PC-3 (cell line): ENCODE measurements at regions not wholly inside any gene's neighbourhood (a gene's known extent, or its start where the extent isn't known, plus 50 kb on each side); places are given as distances from the start of the nearest gene placed in this dataset.
A peak's percentile ranks its signal among the peaks of the same experiment; 100 is the strongest.
"Not testable (repeated sequence)": the region's sequence is repeated elsewhere in the genome, so short reads cannot be mapped to it uniquely, and the experiment has no call there.

Experiments used
- ATAC-seq: fragments of 200-7000 bp; cut with Tn5 transposase; 2 replicates; pipeline ENCODE4 v1.9.1; 2020; ENCODE audit warnings: mild to moderate bottlenecking, moderate library complexity
- BruUV-seq: library from RNA; stranded (reverse); fragments of 400-500 nt; replicated peaks from 2 replicates; lab custom pipeline; 2021; lab: Mats Ljungman, UMichigan
- CTCF ChIA-PET: fragments of 300-600 bp; sonication (Branson Sonifier 250); formaldehyde crosslinking; loops from one replicate; lab custom pipeline; 2022; ENCODE audit warnings: antibody characterized with exemption; lab: Charles Lee
- POLR2A ChIA-PET: fragments of 300-600 bp; sonication (Branson Sonifier 250); formaldehyde crosslinking; loops from one replicate; lab custom pipeline; 2022; ENCODE audit warnings: antibody characterized with exemption; ENCODE audit not compliant: unreplicated experiment; lab: Charles Lee
- DNase-seq: peaks from one replicate; pipeline ENCODE4 v3.0.0-alpha.2; 2015
- H2AFZ ChIP-seq: fragments of 300-600 bp; sonication (generic); 2 replicates; pipeline ENCODE4 v1.6.0; 2016; ENCODE audit warnings: antibody characterized with exemption, low read length
- H3F3A ChIP-seq: fragments of 300-600 bp; sonication (generic); one replicate; pipeline ENCODE4 v1.6.0; 2017; ENCODE audit warnings: antibody characterized with exemption, low read length, control low read depth, mild to moderate bottlenecking; ENCODE audit not compliant: unreplicated experiment
- H3K27ac ChIP-seq: fragments of 300-600 bp; sonication (generic); 2 replicates; pipeline ENCODE4 v1.5.1; 2016; ENCODE audit warnings: mild to moderate bottlenecking, low read length
- H3K27me3 ChIP-seq: fragments of 300-600 bp; sonication (generic); 2 replicates; pipeline ENCODE4 v1.6.1; 2016; ENCODE audit warnings: low read length, mixed read lengths
- H3K36me3 ChIP-seq: fragments of 300-600 bp; sonication (generic); 2 replicates; pipeline ENCODE4 v1.6.1; 2016; ENCODE audit warnings: low read depth, mixed run types, low read length, mixed read lengths
- H3K4me1 ChIP-seq: fragments of 300-600 bp; sonication (generic); 2 replicates; pipeline ENCODE4 v1.5.1; 2016; ENCODE audit warnings: low read length; ENCODE audit not compliant: insufficient read depth
- H3K4me2 ChIP-seq: fragments of 300-600 bp; sonication (generic); 2 replicates; pipeline ENCODE4 v1.6.0; 2016; ENCODE audit warnings: low read length
- H3K4me3 ChIP-seq: fragments of 300-600 bp; sonication (generic); 2 replicates; pipeline ENCODE4 v1.5.1; 2016; ENCODE audit warnings: mild to moderate bottlenecking, low read length, mixed read lengths
- H3K79me2 ChIP-seq: fragments of 300-600 bp; sonication (generic); 2 replicates; pipeline ENCODE4 v1.6.1; 2017; ENCODE audit warnings: low read length, mixed read lengths
- H3K9ac ChIP-seq: fragments of 300-600 bp; sonication (generic); 2 replicates; pipeline ENCODE4 v1.6.0; 2016; ENCODE audit warnings: mild to moderate bottlenecking, low read length
- H3K9me2 ChIP-seq: fragments of 300-600 bp; sonication (generic); replicated peaks from 2 replicates; pipeline ENCODE4 v1.6.1; 2016; ENCODE audit warnings: mixed run types, low read length, mixed read lengths
- H3K9me3 ChIP-seq: fragments of 300-600 bp; sonication (generic); 2 replicates; pipeline ENCODE4 v1.6.1; 2016; ENCODE audit warnings: low read length, mixed read lengths
- H4K20me1 ChIP-seq: fragments of 300-600 bp; sonication (generic); 2 replicates; pipeline ENCODE4 v1.6.1; 2016; ENCODE audit warnings: low read length, mixed read lengths
- EZH2 ChIP-seq: fragments of 300-600 bp; sonication (generic); IDR thresholded peaks from one replicate; pipeline ENCODE4 v1.6.1; 2017; ENCODE audit warnings: antibody characterized with exemption, mild to moderate bottlenecking, low read length; ENCODE audit not compliant: unreplicated experiment
- EZH2phosphoT487 ChIP-seq: fragments of 300-600 bp; sonication (generic); IDR thresholded peaks from 2 replicates; pipeline ENCODE4 v1.6.1; 2018; ENCODE audit warnings: mild to moderate bottlenecking, antibody characterized with exemption, low read length, borderline replicate concordance
- intact Hi-C: fragments of 100-400 bp; cut with micrococcal nuclease; formaldehyde crosslinking; loops from 2 replicates; pipeline ENCODE4 v1.9.0; 2023
- TF ChIP-seq, protein P1 (sequence below): fragments of 300-600 bp; sonication (generic); conservative IDR thresholded peaks from 2 replicates; pipeline ENCODE4 v1.5.1; 2017; ENCODE audit warnings: antibody characterized with exemption, low read depth, mild to moderate bottlenecking, low read length

DNA sequence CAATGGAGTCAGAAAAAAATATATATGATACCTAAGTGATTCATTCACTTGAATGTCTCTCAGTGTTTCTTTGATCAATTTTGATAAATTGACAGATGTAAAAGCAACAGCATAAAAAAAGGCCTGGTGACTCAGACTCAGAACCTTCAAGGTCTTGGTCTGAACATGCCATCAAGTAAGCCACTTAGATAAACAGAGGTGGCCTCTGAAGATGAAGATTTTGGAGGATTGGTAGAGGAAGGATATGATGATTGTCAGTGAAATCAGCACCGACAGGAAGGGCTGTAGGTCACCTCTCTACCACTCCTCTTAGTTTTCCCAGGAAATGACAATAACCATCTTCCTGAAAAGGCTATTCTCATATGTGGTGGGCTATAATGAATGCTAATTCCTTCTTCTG is 422.8 kb upstream of the EPHA7 start:
- Histone ChIP-seq H3K27me3 (no peaks in the 10 kb centered on the region), H2AFZ (no peak overlapping the region), H3K9me3 (no peaks in the 10 kb centered on the region), H3K36me3 (no peaks in the 10 kb centered on the region), H3K9me2 (no peaks in the 10 kb centered on the region), H3K27ac (no peak overlapping the region), H3K4me1 (no peaks in the 10 kb centered on the region), H3K9ac (no peak overlapping the region), H3F3A (no peaks in the 10 kb centered on the region), H4K20me1 (no peaks in the 10 kb centered on the region), H3K79me2 (no peaks in the 10 kb centered on the region), H3K4me3 (no peak overlapping the region), H3K4me2 (no peak overlapping the region)
- CTCF ChIA-PET, result no interaction called here
- ATAC-seq (no peak), DNase-seq (peak; percentile 7)
- BruUV-seq, result no TSS peak
- no peak for TF ChIP-seq EZH2
- TF ChIP-seq, protein P1, sequence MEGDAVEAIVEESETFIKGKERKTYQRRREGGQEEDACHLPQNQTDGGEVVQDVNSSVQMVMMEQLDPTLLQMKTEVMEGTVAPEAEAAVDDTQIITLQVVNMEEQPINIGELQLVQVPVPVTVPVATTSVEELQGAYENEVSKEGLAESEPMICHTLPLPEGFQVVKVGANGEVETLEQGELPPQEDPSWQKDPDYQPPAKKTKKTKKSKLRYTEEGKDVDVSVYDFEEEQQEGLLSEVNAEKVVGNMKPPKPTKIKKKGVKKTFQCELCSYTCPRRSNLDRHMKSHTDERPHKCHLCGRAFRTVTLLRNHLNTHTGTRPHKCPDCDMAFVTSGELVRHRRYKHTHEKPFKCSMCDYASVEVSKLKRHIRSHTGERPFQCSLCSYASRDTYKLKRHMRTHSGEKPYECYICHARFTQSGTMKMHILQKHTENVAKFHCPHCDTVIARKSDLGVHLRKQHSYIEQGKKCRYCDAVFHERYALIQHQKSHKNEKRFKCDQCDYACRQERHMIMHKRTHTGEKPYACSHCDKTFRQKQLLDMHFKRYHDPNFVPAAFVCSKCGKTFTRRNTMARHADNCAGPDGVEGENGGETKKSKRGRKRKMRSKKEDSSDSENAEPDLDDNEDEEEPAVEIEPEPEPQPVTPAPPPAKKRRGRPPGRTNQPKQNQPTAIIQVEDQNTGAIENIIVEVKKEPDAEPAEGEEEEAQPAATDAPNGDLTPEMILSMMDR, result no peak
- TF ChIP-seq EZH2phosphoT487, result no peak
- POLR2A ChIA-PET, result no interaction called here
- intact Hi-C loops, result no loop called here

GRCh38 chr6:93835451-93836145 is 416.2 kb upstream of the EPHA7 start:
- H2AFZ ChIP-seq, H3K9me2 ChIP-seq, H3K79me2 ChIP-seq, H3K27me3 ChIP-seq, ATAC-seq, H3F3A ChIP-seq, H3K4me2 ChIP-seq, intact Hi-C loops, H3K4me1 ChIP-seq, H4K20me1 ChIP-seq, DNase-seq, H3K27ac ChIP-seq, H3K4me3 ChIP-seq, H3K9me3 ChIP-seq, CTCF ChIA-PET, H3K36me3 ChIP-seq, POLR2A ChIA-PET, H3K9ac ChIP-seq, BruUV-seq: not testable (repeated sequence)

DNA sequence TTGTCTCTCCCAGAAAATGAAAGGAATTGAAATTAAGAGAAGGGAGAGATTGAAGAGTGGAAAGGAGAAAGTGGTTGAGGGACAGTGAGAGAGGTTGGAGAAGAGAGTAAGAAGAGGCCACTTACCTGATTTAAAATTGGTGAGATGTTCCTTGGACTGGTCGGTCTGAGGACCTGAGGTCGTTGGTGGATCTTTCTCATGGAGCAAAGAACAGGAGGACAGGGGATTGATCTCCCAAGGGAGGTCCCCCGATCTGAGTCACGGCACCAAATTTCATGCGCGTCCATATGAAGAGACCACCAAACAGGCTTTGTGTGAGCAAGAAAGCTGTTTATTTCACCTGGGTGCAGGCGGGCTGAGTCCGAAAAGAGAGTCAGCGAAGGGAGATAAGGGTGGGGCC is 415.7 kb upstream of the EPHA7 start:
- POLR2A ChIA-PET, intact Hi-C loops, H3F3A ChIP-seq, H3K27ac ChIP-seq, H3K9me2 ChIP-seq, H3K79me2 ChIP-seq, H3K4me3 ChIP-seq, H3K36me3 ChIP-seq, BruUV-seq, H3K4me1 ChIP-seq, DNase-seq, H3K9ac ChIP-seq, H4K20me1 ChIP-seq, H2AFZ ChIP-seq, CTCF ChIA-PET, H3K9me3 ChIP-seq, H3K4me2 ChIP-seq, ATAC-seq, H3K27me3 ChIP-seq: not testable (repeated sequence)

DNA sequence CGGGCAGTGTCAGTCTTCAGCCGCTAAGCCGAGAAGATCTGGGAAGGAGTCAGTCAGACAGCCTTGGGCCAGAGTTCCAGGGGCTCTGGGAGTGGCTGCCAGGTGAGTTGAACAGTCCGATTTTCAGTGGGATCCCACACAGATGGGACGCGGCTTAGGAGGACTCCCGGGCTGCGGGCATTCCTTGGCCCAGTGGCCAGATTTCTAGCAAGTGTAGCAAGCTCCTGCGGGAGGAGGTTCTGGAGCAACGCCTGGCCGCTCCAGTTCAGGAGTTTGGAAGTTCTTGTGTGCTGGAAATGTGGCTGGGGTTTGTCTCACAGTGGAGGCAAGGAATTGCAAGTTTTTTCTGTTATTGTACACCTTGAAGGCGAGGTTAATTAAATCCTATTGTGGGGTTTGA is 414.0 kb upstream of the EPHA7 start:
- H3K9ac ChIP-seq, POLR2A ChIA-PET, H3K36me3 ChIP-seq, H3K4me2 ChIP-seq, H3F3A ChIP-seq, H3K79me2 ChIP-seq, DNase-seq, H2AFZ ChIP-seq, BruUV-seq, H3K9me2 ChIP-seq, H3K27me3 ChIP-seq, CTCF ChIA-PET, H3K4me1 ChIP-seq, H3K27ac ChIP-seq, H4K20me1 ChIP-seq, intact Hi-C loops, ATAC-seq, H3K9me3 ChIP-seq, H3K4me3 ChIP-seq: not testable (repeated sequence)

GRCh38 chr6:93829757-93830156 is 410.4 kb upstream of the EPHA7 start:
- DNase-seq, ATAC-seq, H3K4me1 ChIP-seq, H3K36me3 ChIP-seq, POLR2A ChIA-PET, H3F3A ChIP-seq, H3K9me3 ChIP-seq, CTCF ChIA-PET, H3K4me2 ChIP-seq, H3K27me3 ChIP-seq, BruUV-seq, H4K20me1 ChIP-seq, H3K9me2 ChIP-seq, H3K79me2 ChIP-seq, H3K4me3 ChIP-seq, H3K27ac ChIP-seq, H2AFZ ChIP-seq, intact Hi-C loops, H3K9ac ChIP-seq: not testable (repeated sequence)
